RWPE2 (cell line): ENCODE measurements at regions not wholly inside any gene's neighbourhood (a gene's known extent, or its start where the extent isn't known, plus 50 kb on each side); places are given as distances from the start of the nearest gene placed in this dataset.

Source experiments
- ATAC-seq: fragments of 200-7000 bp; cut with Tn5 transposase; 3 replicates; pipeline ENCODE4 v1.9.1; 2021; ENCODE audit warnings: low read depth
- DNase-seq: peaks from one replicate; pipeline ENCODE4 v3.0.0-alpha.2; 2020; ENCODE audit warnings: low spot score
- H3K27ac ChIP-seq: fragments of 450-650 bp; 2 replicates; pipeline ENCODE4 v1.5.1; 2017; ENCODE audit warnings: mild to moderate bottlenecking; ENCODE audit not compliant: poor library complexity, severe bottlenecking
- H3K27me3 ChIP-seq: fragments of 250-450 bp; sonication (Bioruptor Pico); 2 replicates; pipeline ENCODE4 v1.5.1; 2021; ENCODE audit warnings: mild to moderate bottlenecking, moderate library complexity; ENCODE audit not compliant: insufficient read depth, poor library complexity, severe bottlenecking
- H3K36me3 ChIP-seq: fragments of 250-450 bp; sonication (Bioruptor Pico); 2 replicates; pipeline ENCODE4 v1.5.1; 2020; ENCODE audit warnings: low read depth, mild to moderate bottlenecking, moderate library complexity
- H3K4me1 ChIP-seq: fragments of 250-450 bp; sonication (Bioruptor Pico); 2 replicates; pipeline ENCODE4 v1.5.1; 2021; ENCODE audit warnings: mild to moderate bottlenecking, moderate library complexity; ENCODE audit not compliant: insufficient read depth, poor library complexity, severe bottlenecking
- H3K4me3 ChIP-seq: fragments of 250-450 bp; sonication (Bioruptor Pico); 2 replicates; pipeline ENCODE4 v1.5.1; 2021; ENCODE audit warnings: mild to moderate bottlenecking, moderate library complexity; ENCODE audit not compliant: severe bottlenecking
- H3K9me3 ChIP-seq: fragments of 250-450 bp; sonication (Bioruptor Pico); 2 replicates; pipeline ENCODE4 v1.5.1; 2021; ENCODE audit warnings: mild to moderate bottlenecking, moderate library complexity; ENCODE audit not compliant: severe bottlenecking
- TF ChIP-seq, protein P1 (sequence below): fragments of 450-650 bp; IDR thresholded peaks from one replicate; pipeline ENCODE4 v1.5.1; 2017; ENCODE audit warnings: mild to moderate bottlenecking, moderate library complexity; ENCODE audit not compliant: poor library complexity, severe bottlenecking

DNA sequence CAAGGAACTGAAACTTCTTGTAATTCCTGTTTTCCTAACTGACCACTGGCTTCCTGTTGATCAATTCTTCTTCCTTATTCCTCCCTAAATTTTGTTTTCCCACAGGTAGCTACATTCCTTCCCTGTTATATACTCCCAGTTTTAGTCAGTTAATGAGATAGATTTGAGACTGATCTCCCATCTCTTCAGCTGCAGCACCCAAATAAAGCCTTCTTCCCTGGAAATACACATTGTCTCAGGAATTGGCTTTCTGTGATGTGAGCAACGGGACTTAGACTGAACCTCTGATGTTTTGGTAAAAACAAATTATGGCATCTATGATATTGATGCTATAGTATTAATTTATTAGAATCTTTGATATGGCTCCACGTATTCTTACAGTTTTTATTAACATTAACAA lies 617.3 kb upstream of the ST8SIA4 start:
- ATAC-seq (no peak), DNase-seq (no peak)
- Histone ChIP-seq H3K4me1 (no peaks in the 10 kb centered on the region), H3K27me3 (no peaks in the 10 kb centered on the region), H3K4me3 (no peak overlapping the region), H3K27ac (no peak overlapping the region), H3K9me3 (no peaks in the 10 kb centered on the region), H3K36me3 (no peaks in the 10 kb centered on the region)
- TF ChIP-seq, protein P1, sequence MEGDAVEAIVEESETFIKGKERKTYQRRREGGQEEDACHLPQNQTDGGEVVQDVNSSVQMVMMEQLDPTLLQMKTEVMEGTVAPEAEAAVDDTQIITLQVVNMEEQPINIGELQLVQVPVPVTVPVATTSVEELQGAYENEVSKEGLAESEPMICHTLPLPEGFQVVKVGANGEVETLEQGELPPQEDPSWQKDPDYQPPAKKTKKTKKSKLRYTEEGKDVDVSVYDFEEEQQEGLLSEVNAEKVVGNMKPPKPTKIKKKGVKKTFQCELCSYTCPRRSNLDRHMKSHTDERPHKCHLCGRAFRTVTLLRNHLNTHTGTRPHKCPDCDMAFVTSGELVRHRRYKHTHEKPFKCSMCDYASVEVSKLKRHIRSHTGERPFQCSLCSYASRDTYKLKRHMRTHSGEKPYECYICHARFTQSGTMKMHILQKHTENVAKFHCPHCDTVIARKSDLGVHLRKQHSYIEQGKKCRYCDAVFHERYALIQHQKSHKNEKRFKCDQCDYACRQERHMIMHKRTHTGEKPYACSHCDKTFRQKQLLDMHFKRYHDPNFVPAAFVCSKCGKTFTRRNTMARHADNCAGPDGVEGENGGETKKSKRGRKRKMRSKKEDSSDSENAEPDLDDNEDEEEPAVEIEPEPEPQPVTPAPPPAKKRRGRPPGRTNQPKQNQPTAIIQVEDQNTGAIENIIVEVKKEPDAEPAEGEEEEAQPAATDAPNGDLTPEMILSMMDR, result no peak

DNA sequence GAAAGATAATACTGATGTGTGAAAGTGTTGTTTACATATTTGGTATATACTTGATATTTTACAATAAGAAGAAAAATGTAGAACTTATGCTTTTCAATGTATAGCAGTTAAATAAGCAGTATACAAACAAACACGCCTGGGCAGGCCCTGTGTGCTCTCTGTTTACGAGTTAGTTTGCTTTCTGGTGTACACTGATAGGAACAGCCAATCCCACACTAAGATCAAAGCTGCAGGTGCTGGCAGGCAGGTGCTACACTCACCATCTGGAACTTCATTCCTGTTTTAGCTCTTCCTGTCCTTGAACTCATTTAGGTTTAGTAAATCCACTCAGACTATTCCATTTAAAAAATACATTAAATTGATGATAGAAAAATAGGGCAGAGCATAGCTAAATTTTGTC lies 614.7 kb upstream of the ST8SIA4 start:
- TF ChIP-seq, protein P1, result no peak
- Histone ChIP-seq H3K4me1 (no peaks in the 10 kb centered on the region), H3K36me3 (no peaks in the 10 kb centered on the region), H3K4me3 (no peak overlapping the region), H3K27ac (no peak overlapping the region), H3K27me3 (no peaks in the 10 kb centered on the region), H3K9me3 (no peaks in the 10 kb centered on the region)
- no peak for ATAC-seq
- no peak for DNase-seq

DNA sequence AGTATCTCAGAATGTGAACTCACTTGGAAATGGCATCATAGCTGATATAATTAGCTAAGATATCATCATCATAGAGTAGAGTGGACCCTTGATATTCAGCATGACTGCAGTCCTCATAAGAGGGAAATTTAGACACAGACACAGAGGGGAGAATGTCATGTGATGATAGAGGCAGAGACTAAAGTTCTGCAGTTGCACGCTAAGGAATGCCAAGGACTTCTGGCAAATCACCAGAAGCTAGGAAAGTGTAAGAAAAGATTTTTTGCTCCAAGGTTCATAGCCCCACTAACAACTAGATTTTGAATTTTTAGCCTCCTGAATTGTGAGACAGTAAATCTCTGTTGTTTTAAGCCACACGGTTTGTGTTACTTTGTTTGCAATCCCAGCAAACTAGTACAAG lies 612.6 kb upstream of the ST8SIA4 start:
- H3K27ac ChIP-seq, result no peak overlapping the region
- H3K9me3 ChIP-seq, result no peaks in the 10 kb centered on the region
- H3K36me3 ChIP-seq, result no peaks in the 10 kb centered on the region
- H3K4me3 ChIP-seq, result no peak overlapping the region
- TF ChIP-seq, protein P1, result no peak
- H3K27me3 ChIP-seq, result no peaks in the 10 kb centered on the region
- no peaks in the 10 kb centered on the region for H3K4me1 ChIP-seq
- ATAC-seq (no peak), DNase-seq (no peak)

DNA sequence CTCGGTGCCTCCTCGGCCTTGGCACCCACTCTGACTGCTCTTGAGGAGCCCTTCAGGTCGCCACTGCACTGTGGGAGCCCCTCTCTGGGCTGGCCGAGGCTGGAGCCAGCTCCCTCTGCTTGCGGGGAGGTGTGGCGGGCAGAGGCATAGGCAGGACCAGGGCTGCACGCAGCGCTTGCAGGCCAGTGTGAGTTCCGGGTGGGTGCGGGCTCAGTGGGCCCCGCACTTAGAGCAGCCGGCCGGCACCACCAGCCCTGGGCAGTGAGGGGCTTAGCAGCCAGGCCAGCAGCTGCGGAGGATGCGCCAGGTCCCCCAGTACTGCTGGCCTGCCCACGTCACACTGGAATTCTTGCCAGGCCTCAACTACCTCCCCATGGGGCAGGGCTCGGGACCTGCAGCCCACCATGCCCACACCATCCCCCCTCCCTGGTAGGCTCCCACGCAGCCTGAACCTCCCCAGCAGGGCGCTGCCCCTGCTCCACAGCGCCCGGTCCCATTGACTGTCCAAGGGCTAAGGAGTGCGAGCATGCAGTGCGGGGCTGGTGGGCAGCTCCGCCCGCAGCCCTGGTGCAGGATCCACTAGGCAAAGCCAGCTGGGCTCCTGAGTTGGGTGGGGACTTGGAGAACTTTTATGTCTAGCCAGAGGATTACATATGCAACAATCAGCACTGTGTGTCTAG lies 602.9 kb upstream of the ST8SIA4 start:
- TF ChIP-seq, protein P1, result no peak

DNA sequence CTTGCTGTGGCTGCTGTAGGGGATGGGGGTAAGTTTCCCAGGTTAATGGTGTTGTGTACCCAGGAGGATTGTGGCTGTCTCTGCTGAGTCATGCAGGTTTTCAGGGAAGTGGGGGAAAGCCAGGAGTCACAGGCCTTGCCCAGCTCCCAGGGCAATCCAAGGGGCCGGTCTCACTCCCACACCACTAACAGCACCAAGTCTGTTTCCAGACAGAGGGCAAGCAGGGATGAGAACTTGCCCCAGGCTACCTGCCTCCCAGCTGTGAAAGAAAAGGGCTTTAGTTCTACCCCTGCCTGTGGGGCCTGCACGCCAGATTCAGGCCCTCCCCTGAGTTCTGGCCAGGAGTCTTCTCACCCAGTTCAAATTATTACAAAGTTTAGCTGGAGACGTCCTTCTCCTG lies 579.8 kb upstream of the ST8SIA4 start:
- Histone ChIP-seq H3K27me3 (no peaks in the 10 kb centered on the region), H3K27ac (no peak overlapping the region), H3K9me3 (no peaks in the 10 kb centered on the region), H3K36me3 (no peaks in the 10 kb centered on the region), H3K4me3 (no peak overlapping the region), H3K4me1 (no peaks in the 10 kb centered on the region)
- TF ChIP-seq, protein P1, result no peak
- DNase-seq (no peak), ATAC-seq (no peak)

More for the DNA sequence above, 602.9 kb upstream of the ST8SIA4 start:
- H3K36me3 ChIP-seq, result no peaks in the 10 kb centered on the region
- ATAC-seq (no peak), DNase-seq (no peak)
- H3K9me3 ChIP-seq, result no peaks in the 10 kb centered on the region
- no peak overlapping the region for H3K27ac ChIP-seq
- no peaks in the 10 kb centered on the region for H3K4me1 ChIP-seq
- no peaks in the 10 kb centered on the region for H3K27me3 ChIP-seq
- no peak overlapping the region for H3K4me3 ChIP-seq
